Tibial nerve (tissue), 4 donors: ENCODE measurements at regions not wholly inside any gene's neighbourhood (a gene's known extent, or its start where the extent isn't known, plus 50 kb on each side); places are given as distances from the start of the nearest gene placed in this dataset. TPM values are rescaled to one million over a fixed set of nuclear protein-coding genes. Genes with fewer than 3 reads are reported as not detected.

ENCODE experiments used
- DNase-seq, 2 donors: peaks; one replicate each; pipeline ENCODE4 v3.0.0-alpha.2; 2019; ENCODE audit warnings: low spot score in 2 of 2
- H3K27ac ChIP-seq, 4 donors: fragments of 200-600 bp; sonication (generic) in 3 of 4; one replicate each; pipeline ENCODE4 v1.5.1; 2017 to 2019; ENCODE audit warnings: mild to moderate bottlenecking in 1 of 4
- H3K27me3 ChIP-seq, 2 donors: fragments of 200-600 bp; sonication (generic) in 1 of 2; one replicate each; pipeline versions ENCODE4 v1.5.1 to v1.6.0; 2017 to 2019
- H3K36me3 ChIP-seq, 3 donors: fragments of 200-600 bp; sonication (generic); one replicate each; pipeline ENCODE4 v1.5.1; 2018 to 2019
- H3K4me1 ChIP-seq, 4 donors: fragments of 200-600 bp; sonication (generic) in 3 of 4; one replicate each; pipeline ENCODE4 v1.5.1; 2017 to 2019
- H3K4me3 ChIP-seq, 4 donors: fragments of 200-600 bp; sonication (generic) in 3 of 4; one replicate each; pipeline ENCODE4 v1.5.1; 2017 to 2019; ENCODE audit warnings: mild to moderate bottlenecking in 1 of 4, moderate library complexity in 1 of 4
- H3K9me3 ChIP-seq, 4 donors: fragments of 200-600 bp; sonication (generic) in 3 of 4; one replicate each; pipeline ENCODE4 v1.5.1; 2017 to 2019
- EP300 ChIP-seq, 2 donors: sonication (generic); formaldehyde crosslinking; IDR thresholded peaks; one replicate each; pipeline ENCODE4 v1.6.1; 2017; ENCODE audit warnings: antibody characterized with exemption in 2 of 2, mild to moderate bottlenecking in 1 of 2
- POLR2A ChIP-seq, 2 donors: fragments of 450-650 bp; IDR thresholded peaks; one replicate each; pipeline ENCODE4 v1.6.1; 2017; ENCODE audit warnings: antibody characterized with exemption in 2 of 2, mild to moderate bottlenecking in 2 of 2, moderate library complexity in 2 of 2
- WGBS, 2 donors: methylation state at CpG; one replicate each; pipeline ENCODE4 v1.1.5; 2018; 5-methylcytosine and 5-hydroxymethylcytosine counted together
- small RNA-seq: library from RNA; depleted of rRNA; stranded (forward); fragments of <200 nt; gene quantifications from one replicate; pipeline ENCODE3, GENCODE V24; 2016
- TF ChIP-seq, protein P1 (sequence below), 5 experiments: fragments of 200-600 bp in 3 of 5; fragments of 450-650 bp in 2 of 5; sonication (generic) in 3 of 5; IDR thresholded peaks; one replicate each; pipeline ENCODE4 v1.5.1; 2016 to 2019; ENCODE audit warnings: antibody characterized with exemption in 5 of 5, mild to moderate bottlenecking in 3 of 5, moderate library complexity in 2 of 5

DNA sequence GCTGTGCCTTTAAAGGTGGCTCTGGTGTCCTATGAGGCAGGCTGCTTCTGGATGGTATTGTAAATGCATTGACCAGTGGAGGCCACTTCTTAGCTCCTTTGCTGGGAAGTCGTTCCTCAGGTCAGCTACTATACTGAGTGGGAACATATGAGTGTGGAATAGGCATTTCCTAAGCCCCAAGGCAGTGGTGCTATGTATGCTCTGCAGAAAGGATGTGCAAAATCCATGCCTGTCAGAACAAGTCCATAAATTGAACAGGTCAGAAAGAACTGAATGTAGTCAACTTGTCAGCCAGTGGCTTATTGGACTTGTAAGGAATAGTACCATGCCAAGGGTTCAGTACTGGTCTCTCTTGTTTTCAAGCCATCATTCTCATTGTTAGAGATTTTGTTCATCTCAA lies 216.4 kb downstream of the CDH10 start:
- TF ChIP-seq, protein P1, sequence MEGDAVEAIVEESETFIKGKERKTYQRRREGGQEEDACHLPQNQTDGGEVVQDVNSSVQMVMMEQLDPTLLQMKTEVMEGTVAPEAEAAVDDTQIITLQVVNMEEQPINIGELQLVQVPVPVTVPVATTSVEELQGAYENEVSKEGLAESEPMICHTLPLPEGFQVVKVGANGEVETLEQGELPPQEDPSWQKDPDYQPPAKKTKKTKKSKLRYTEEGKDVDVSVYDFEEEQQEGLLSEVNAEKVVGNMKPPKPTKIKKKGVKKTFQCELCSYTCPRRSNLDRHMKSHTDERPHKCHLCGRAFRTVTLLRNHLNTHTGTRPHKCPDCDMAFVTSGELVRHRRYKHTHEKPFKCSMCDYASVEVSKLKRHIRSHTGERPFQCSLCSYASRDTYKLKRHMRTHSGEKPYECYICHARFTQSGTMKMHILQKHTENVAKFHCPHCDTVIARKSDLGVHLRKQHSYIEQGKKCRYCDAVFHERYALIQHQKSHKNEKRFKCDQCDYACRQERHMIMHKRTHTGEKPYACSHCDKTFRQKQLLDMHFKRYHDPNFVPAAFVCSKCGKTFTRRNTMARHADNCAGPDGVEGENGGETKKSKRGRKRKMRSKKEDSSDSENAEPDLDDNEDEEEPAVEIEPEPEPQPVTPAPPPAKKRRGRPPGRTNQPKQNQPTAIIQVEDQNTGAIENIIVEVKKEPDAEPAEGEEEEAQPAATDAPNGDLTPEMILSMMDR (IDR thresholded peaks at IDR 0.05), result no peak
- TF ChIP-seq POLR2A (IDR thresholded peaks at IDR 0.05), result no peak
- no peak for TF ChIP-seq EP300 (IDR thresholded peaks at IDR 0.05)
- Histone ChIP-seq H3K27me3 (no peaks in the 10 kb centered on the region), H3K9me3 (no peaks in the 10 kb centered on the region), H3K4me3 (no peak overlapping the region), H3K4me1 (no peaks in the 10 kb centered on the region), H3K27ac (no peak overlapping the region), H3K36me3 (no peaks in the 10 kb centered on the region)
- WGBS, 2 donors, result 50 to 57% methylated on average over 1 of the region's 1 CpG
- DNase-seq, result no peak

- Histone ChIP-seq H3K27ac (no peak overlapping the region), H3K4me1 (no peaks in the 10 kb centered on the region), H3K27me3 (no peaks in the 10 kb centered on the region), H3K36me3 (no peaks in the 10 kb centered on the region), H3K9me3 (no peaks in the 10 kb centered on the region), H3K4me3 (no peak overlapping the region)
- 85 to 90% methylated on average over 3 of the region's 3 CpGs for WGBS, 2 donors
- TF ChIP-seq POLR2A (IDR thresholded peaks at IDR 0.05), result no peak
- TF ChIP-seq, protein P1 (IDR thresholded peaks at IDR 0.05), result no peak
- no peak for TF ChIP-seq EP300 (IDR thresholded peaks at IDR 0.05)
- no peak for DNase-seq
Measured at GRCh38 chr5:24433555-24433954, 211.2 kb downstream of the CDH10 start.

Small RNA genes in the stretch of these regions (small RNA-seq; reads per million reads assigned to genes)
- not detected for gene AC026784.1
- not detected for gene RF00019
- gene RF00561, result not detected
